MCF 10A (cell line): ENCODE measurements at regions not wholly inside any gene's neighbourhood (a gene's known extent, or its start where the extent isn't known, plus 50 kb on each side); places are given as distances from the start of the nearest gene placed in this dataset.

Source experiments
- BruUV-seq: library from RNA; stranded (reverse); fragments of 400-500 nt; replicated peaks from 2 replicates; lab custom pipeline; 2021; lab: Mats Ljungman, UMichigan
- CTCF ChIA-PET: fragments of 300-600 bp; sonication (Branson Sonifier 250); formaldehyde crosslinking; extraction: SDS; loops from one replicate; lab custom pipeline; 2021; ENCODE audit warnings: antibody characterized with exemption, inconsistent platforms; lab: Yijun Ruan, JAX
- POLR2A ChIA-PET: fragments of 300-600, 350-650 bp; sonication (Branson Sonifier 250); formaldehyde crosslinking; extraction: SDS; loops from one replicate; lab custom pipeline; 2020; ENCODE audit warnings: antibody characterized with exemption, inconsistent platforms; lab: Yijun Ruan, JAX
- DNase-seq: peaks from one replicate; pipeline ENCODE4 v3.0.0-alpha.2; 2018; ENCODE audit not compliant: unreplicated experiment
- H3K27ac Mint-ChIP-seq: one replicate; pipeline ENCODE4 v1.8.0; 2022; ENCODE audit warnings: mild to moderate bottlenecking, low read depth, mixed read lengths; ENCODE audit not compliant: unreplicated experiment
- H3K27me3 Mint-ChIP-seq: one replicate; pipeline ENCODE4 v1.8.0; 2022; ENCODE audit warnings: mixed read lengths; ENCODE audit not compliant: insufficient read depth, unreplicated experiment
- H3K36me3 Mint-ChIP-seq: one replicate; pipeline ENCODE4 v1.8.0; 2022; ENCODE audit warnings: mild to moderate bottlenecking, moderate library complexity, mixed read lengths; ENCODE audit not compliant: insufficient read depth, unreplicated experiment
- H3K4me1 Mint-ChIP-seq: one replicate; pipeline ENCODE4 v1.8.0; 2022; ENCODE audit warnings: mixed read lengths; ENCODE audit not compliant: insufficient read depth, unreplicated experiment
- H3K4me3 Mint-ChIP-seq: one replicate; pipeline ENCODE4 v1.8.0; 2022; ENCODE audit warnings: mild to moderate bottlenecking, moderate library complexity, mixed read lengths; ENCODE audit not compliant: unreplicated experiment
- H3K9me3 Mint-ChIP-seq: one replicate; pipeline ENCODE4 v1.8.0; 2022; ENCODE audit warnings: mixed read lengths; ENCODE audit not compliant: unreplicated experiment
- intact Hi-C: fragments of 100-400 bp; cut with micrococcal nuclease; formaldehyde crosslinking; loops from 2 replicates; pipeline ENCODE4 v1.14.1; 2022
- TF ChIP-seq, protein P1 (sequence below): fragments of 200-600 bp; IDR thresholded peaks from one replicate; pipeline ENCODE4 v1.8.0; 2022; ENCODE audit warnings: antibody characterized with exemption, mild to moderate bottlenecking; ENCODE audit not compliant: unreplicated experiment

DNA sequence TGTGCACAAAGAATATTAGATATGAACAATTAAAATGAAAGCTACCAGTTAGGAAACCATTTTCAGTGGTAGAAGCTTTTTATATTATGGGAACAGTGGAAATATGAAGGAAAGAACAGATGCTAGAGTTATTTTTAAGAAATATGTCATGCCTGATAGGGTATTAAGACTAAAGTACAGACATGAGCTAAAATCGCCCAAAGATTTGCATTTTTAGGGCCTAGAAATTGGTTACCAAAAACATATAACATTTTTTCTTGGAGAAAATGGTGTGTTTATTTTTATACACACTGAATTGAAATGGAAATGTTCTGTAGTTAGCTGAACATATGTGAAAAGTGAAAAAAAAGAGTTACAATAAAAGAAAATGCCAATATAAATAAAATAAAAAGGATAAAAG lies 441.9 kb downstream of the TLL1 start:
- Mint-ChIP-seq H3K9me3 (no peaks in the 10 kb centered on the region), H3K27me3 (no peaks in the 10 kb centered on the region), H3K4me3 (no peak overlapping the region), H3K36me3 (no peaks in the 10 kb centered on the region), H3K4me1 (peaks cover 17% of the 10 kb centered on the region), H3K27ac (no peak overlapping the region)
- BruUV-seq = no TSS peak
- POLR2A ChIA-PET = interaction anchor here (0.6 to 1.3 kb wide), 2 partner anchors 9 to 86 kb away, joined by 3 to 4 read pairs; no protein-coding TSS in a partner anchor
- no peak for DNase-seq
- CTCF ChIA-PET = interaction anchor here (0.9 to 1.5 kb wide), 2 partner anchors 9 to 13 kb away, joined by 3 to 4 read pairs; no protein-coding TSS in a partner anchor
- intact Hi-C loops = no loop called here
- TF ChIP-seq, protein P1, sequence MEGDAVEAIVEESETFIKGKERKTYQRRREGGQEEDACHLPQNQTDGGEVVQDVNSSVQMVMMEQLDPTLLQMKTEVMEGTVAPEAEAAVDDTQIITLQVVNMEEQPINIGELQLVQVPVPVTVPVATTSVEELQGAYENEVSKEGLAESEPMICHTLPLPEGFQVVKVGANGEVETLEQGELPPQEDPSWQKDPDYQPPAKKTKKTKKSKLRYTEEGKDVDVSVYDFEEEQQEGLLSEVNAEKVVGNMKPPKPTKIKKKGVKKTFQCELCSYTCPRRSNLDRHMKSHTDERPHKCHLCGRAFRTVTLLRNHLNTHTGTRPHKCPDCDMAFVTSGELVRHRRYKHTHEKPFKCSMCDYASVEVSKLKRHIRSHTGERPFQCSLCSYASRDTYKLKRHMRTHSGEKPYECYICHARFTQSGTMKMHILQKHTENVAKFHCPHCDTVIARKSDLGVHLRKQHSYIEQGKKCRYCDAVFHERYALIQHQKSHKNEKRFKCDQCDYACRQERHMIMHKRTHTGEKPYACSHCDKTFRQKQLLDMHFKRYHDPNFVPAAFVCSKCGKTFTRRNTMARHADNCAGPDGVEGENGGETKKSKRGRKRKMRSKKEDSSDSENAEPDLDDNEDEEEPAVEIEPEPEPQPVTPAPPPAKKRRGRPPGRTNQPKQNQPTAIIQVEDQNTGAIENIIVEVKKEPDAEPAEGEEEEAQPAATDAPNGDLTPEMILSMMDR = no peak

DNA sequence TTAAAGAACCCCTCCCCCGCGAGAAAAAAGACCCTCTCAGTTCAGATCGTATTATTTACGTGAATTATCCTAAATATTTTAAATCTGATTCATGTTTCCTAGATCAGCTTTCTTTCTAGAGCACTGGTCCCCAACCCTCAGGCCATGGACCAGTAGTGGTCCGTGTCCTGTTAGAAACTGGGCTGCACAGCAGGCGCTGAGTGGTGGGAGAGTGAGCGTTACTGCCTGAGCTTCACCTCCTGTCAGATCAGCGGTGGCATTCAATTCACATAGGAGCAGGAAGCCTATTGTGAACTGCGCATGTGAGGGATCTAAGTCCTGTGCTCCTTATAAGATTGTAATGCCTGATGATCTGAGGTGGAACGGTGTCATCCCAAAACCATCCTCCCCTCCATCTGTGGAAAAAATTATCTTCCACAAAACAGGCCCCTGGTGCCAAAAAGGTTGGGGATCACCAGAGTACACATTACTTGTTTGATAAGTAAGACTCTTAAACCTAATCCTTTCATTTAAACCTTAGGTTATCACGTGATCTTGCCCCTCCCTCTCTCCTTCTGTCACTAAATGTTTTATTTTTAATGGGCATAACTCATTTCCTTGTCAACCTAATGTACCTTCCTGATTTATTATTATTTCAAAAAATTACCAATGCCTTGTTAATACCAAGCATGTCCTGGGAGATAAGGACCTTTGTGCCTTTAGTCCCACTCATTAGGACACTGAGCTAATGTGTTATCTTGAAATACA lies 442.9 kb downstream of the TLL1 start:
- no peak overlapping the region for H3K4me3 Mint-ChIP-seq
- TF ChIP-seq, protein P1 = no peak
- CTCF ChIA-PET = interaction anchor here (0.7 to 1.5 kb wide), 2 partner anchors 12 to 27 kb away, joined by 4 read pairs; no protein-coding TSS in a partner anchor
- H3K27me3 Mint-ChIP-seq = no peaks in the 10 kb centered on the region
- peaks cover 17% of the 10 kb centered on the region for H3K4me1 Mint-ChIP-seq
- no peaks in the 10 kb centered on the region for H3K9me3 Mint-ChIP-seq
- no TSS peak for BruUV-seq
- DNase-seq = no peak
- intact Hi-C loops = loop anchor here (1.0 kb wide), 1 partner anchor 13 kb away; no protein-coding TSS in a partner anchor
- H3K36me3 Mint-ChIP-seq = no peaks in the 10 kb centered on the region
- POLR2A ChIA-PET = no interaction called here
- no peak overlapping the region for H3K27ac Mint-ChIP-seq

DNA sequence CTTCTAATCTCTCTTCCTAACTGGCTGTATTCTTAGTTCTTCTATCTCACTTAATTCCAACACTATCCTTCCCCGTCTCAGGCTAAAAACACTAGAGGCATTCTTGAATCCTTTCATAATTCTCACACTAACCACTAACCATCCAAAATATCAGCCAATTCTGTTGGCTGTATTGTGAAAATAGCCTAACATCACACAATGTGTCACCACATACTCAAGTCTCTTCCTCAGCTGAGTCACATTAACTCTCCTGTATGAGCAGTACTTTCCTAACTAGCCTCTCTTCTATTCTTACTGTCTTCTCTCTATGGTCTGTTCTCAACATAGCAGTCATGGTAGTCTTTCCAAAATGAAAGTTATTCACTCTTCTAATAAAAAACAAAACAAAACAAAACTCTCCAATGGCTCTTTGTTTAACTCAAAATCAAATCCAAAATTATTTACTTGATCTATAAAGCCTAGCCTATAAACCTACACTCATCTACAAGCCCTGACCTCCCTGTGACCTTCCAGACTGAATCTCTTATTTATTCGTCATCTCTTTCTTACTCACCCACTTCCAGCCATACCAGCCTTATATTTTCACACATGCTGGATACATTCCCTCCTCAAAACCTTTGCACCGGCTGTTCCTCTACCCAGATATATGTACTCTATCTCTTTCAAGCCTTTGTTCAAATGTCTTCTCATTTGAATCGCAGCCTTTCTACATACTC lies 445.9 kb downstream of the TLL1 start:
- intact Hi-C loops = no loop called here
- Mint-ChIP-seq H3K27ac (peak overlapping the region; percentile 5), H3K36me3 (no peaks in the 10 kb centered on the region), H3K4me3 (no peak overlapping the region), H3K27me3 (no peaks in the 10 kb centered on the region), H3K4me1 (peaks cover 17% of the 10 kb centered on the region), H3K9me3 (no peaks in the 10 kb centered on the region)
- ChIA-PET POLR2A (no interaction called here), CTCF (interaction anchor here (0.5 to 1.2 kb wide), 3 partner anchors 17 to 991 kb away, joined by 3 to 6 read pairs (median 3); no protein-coding TSS in a partner anchor)
- TF ChIP-seq, protein P1 = no peak
- peak; percentile 59 for DNase-seq
- BruUV-seq = no TSS peak

DNA sequence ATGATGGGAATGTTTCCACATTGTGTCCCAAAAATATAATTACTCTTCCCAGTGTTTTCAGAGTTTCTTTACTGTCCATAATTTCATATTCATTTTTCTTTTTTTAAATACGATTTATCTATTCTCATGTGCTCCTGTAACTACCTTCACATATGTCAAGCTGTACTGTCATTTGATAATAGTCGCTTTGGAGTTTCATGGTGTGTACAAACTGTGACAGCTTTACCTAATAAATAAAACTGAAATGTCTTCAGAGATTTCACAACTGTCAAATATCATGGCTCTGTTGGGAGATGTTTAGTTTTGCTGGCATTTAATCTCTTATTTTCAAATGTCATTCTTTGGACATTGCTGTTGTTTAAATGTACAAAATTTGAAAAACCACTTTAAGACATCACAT lies 450.2 kb downstream of the TLL1 start:
- Mint-ChIP-seq H3K36me3 (no peaks in the 10 kb centered on the region), H3K9me3 (no peaks in the 10 kb centered on the region), H3K27me3 (no peaks in the 10 kb centered on the region), H3K4me1 (peaks cover 19% of the 10 kb centered on the region), H3K27ac (no peak overlapping the region), H3K4me3 (no peak overlapping the region)
- BruUV-seq = no TSS peak
- ChIA-PET CTCF (interaction anchor here (1.1 kb wide), 1 partner anchor 9 kb away, joined by 3 read pairs; no protein-coding TSS in a partner anchor), POLR2A (interaction anchor here (0.7 to 1.7 kb wide), 3 partner anchors 12 to 87 kb away, joined by 3 to 5 read pairs (median 4); no protein-coding TSS in a partner anchor)
- TF ChIP-seq, protein P1 = no peak
- no peak for DNase-seq
- intact Hi-C loops = no loop called here
